ENCODE measurements at regions not wholly inside any gene's neighbourhood (a gene's known extent, or its start where the extent isn't known, plus 50 kb on each side); places are given as distances from the start of the nearest gene placed in this dataset.

DNA sequence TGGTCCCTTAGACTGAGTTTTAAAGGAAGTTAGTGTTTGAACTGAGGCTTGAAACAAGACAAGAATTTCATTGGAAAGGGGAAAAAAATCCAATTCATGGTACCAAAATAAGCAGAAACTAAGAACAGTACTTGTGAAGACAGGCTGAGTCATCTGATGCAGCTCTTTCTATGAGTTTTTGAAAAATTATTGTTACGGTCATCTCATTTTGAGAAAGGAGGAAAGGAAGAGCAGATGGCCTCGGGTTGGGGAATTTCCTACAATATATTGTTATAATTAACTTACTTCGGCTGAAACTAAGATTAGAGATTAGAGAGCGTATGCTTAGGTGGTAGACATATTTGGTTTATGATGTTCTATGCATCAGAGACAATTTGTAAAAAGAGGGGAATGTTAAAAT lies 2164.8 kb upstream of the AGA start:
- H3K4me3 ChIP-seq (ENCODE audit: insufficient read depth, low read length) = no peak overlapping the region
- no peaks in the 10 kb centered on the region for H4K20me1 ChIP-seq (ENCODE audit: insufficient read depth, low read length)
- H2AFZ ChIP-seq (ENCODE audit: low read length) = no peak overlapping the region
- H3K27ac ChIP-seq (ENCODE audit: low read depth, low read length) = no peak overlapping the region
- DNase-seq (ENCODE audit: insufficient read length, low spot score, missing footprints) = no peak
- peaks cover 1% of the 10 kb centered on the region for H3K9me3 ChIP-seq (ENCODE audit: low read depth, low read length)
- no peak overlapping the region for H3K4me2 ChIP-seq (ENCODE audit: insufficient read depth, low read length)
- no peaks in the 10 kb centered on the region for H3K4me1 ChIP-seq (ENCODE audit: insufficient read depth, low read length)
- H3K36me3 ChIP-seq (ENCODE audit: insufficient read depth, low read length) = no peaks in the 10 kb centered on the region
- H3K79me2 ChIP-seq (ENCODE audit: insufficient read depth, low read length) = no peaks in the 10 kb centered on the region
- TF ChIP-seq, protein P1, sequence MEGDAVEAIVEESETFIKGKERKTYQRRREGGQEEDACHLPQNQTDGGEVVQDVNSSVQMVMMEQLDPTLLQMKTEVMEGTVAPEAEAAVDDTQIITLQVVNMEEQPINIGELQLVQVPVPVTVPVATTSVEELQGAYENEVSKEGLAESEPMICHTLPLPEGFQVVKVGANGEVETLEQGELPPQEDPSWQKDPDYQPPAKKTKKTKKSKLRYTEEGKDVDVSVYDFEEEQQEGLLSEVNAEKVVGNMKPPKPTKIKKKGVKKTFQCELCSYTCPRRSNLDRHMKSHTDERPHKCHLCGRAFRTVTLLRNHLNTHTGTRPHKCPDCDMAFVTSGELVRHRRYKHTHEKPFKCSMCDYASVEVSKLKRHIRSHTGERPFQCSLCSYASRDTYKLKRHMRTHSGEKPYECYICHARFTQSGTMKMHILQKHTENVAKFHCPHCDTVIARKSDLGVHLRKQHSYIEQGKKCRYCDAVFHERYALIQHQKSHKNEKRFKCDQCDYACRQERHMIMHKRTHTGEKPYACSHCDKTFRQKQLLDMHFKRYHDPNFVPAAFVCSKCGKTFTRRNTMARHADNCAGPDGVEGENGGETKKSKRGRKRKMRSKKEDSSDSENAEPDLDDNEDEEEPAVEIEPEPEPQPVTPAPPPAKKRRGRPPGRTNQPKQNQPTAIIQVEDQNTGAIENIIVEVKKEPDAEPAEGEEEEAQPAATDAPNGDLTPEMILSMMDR (IDR thresholded peaks at IDR 0.05; ENCODE audit: extremely low read depth, low read depth, low read length) = no peak
- H3K27me3 ChIP-seq (ENCODE audit: insufficient read depth, low read length) = no peaks in the 10 kb centered on the region

DNA sequence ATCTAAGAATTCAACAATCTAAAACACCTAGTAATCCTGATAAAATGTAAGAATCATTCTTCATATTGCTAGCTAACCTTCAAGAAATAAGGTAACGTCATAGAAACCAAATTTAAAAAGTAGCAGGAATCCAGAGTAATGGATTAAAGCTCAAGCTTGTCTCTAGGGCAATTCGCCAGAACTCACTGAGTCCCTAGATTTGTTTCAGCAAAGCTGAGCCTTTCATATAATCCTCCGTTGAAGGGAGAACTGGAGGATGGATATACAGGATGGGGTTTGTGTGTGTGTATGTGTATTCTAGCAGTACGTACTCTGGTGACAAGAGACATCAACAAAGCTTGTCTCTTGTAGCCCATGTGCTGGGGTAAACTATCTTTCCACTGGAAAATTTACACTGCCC lies 2173.5 kb upstream of the AGA start:
- TF ChIP-seq, protein P1 (IDR thresholded peaks at IDR 0.05; ENCODE audit: extremely low read depth, low read depth, low read length) = no peak
- H3K4me2 ChIP-seq (ENCODE audit: insufficient read depth, low read length) = no peak overlapping the region
- H4K20me1 ChIP-seq (ENCODE audit: insufficient read depth, low read length) = no peaks in the 10 kb centered on the region
- H3K79me2 ChIP-seq (ENCODE audit: insufficient read depth, low read length) = no peaks in the 10 kb centered on the region
- no peak overlapping the region for H3K4me3 ChIP-seq (ENCODE audit: insufficient read depth, low read length)
- DNase-seq (ENCODE audit: insufficient read length, low spot score, missing footprints) = no peak
- H3K27ac ChIP-seq (ENCODE audit: low read depth, low read length) = no peak overlapping the region
- H3K36me3 ChIP-seq (ENCODE audit: insufficient read depth, low read length) = no peaks in the 10 kb centered on the region
- H3K4me1 ChIP-seq (ENCODE audit: insufficient read depth, low read length) = no peaks in the 10 kb centered on the region
- H3K27me3 ChIP-seq (ENCODE audit: insufficient read depth, low read length) = no peaks in the 10 kb centered on the region
- no peaks in the 10 kb centered on the region for H3K9me3 ChIP-seq (ENCODE audit: low read depth, low read length)
- H2AFZ ChIP-seq (ENCODE audit: low read length) = no peak overlapping the region

DNA sequence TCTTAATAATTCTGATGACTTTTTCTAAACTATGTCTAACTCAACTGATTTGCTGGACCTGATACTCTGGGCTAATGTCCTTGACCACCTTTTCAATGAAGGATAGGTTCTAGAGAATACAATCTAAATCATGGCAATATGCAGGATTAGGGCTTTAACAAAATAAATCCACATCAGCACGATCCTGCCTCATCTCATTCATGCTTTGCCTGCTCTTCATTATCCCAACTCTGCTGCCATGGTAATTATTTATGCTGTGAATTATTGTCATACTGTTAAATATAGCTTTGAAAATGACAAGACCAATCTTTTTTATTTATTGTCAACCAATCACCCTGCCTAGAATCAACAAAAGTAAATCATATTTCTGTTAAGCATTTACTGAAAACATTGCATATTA lies 2176.7 kb upstream of the AGA start:
- Histone ChIP-seq H3K36me3 (ENCODE audit: insufficient read depth, low read length) (no peaks in the 10 kb centered on the region), H3K27ac (ENCODE audit: low read depth, low read length) (no peak overlapping the region)
- TF ChIP-seq, protein P1 (IDR thresholded peaks at IDR 0.05; ENCODE audit: extremely low read depth, low read depth, low read length) = no peak

DNA sequence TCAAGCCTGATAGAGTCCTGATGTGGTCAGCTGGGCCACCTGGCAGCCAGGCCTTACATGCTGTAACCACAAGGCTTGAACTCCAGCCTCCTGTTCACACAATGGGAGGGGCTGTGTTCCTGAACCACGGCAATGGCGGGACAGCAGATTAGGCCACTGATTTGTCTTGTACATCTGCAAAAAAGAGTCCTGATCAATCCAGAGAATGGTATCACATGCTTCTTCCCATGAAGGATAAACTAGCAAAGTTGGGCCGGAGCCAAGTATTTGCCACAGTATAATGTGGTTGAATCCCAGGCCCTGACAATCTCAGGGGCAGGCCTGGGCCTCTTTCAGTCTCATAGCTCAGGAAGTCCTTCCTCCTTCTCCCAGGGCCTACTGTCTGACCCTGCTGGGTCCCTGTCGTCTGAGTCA lies 2182.5 kb upstream of the AGA start:
- no peaks in the 10 kb centered on the region for H3K79me2 ChIP-seq (ENCODE audit: insufficient read depth, low read length)
- TF ChIP-seq, protein P1 (IDR thresholded peaks at IDR 0.05; ENCODE audit: extremely low read depth, low read depth, low read length) = no peak
- no peak for DNase-seq (ENCODE audit: insufficient read length, low spot score, missing footprints)
- H3K27me3 ChIP-seq (ENCODE audit: insufficient read depth, low read length) = no peaks in the 10 kb centered on the region
- H3K4me1 ChIP-seq (ENCODE audit: insufficient read depth, low read length) = no peaks in the 10 kb centered on the region
- no peak overlapping the region for H2AFZ ChIP-seq (ENCODE audit: low read length)
- H3K36me3 ChIP-seq (ENCODE audit: insufficient read depth, low read length) = no peaks in the 10 kb centered on the region
- H3K4me2 ChIP-seq (ENCODE audit: insufficient read depth, low read length) = no peak overlapping the region
- H3K4me3 ChIP-seq (ENCODE audit: insufficient read depth, low read length) = no peak overlapping the region
- H3K27ac ChIP-seq (ENCODE audit: low read depth, low read length) = no peak overlapping the region
- no peaks in the 10 kb centered on the region for H3K9me3 ChIP-seq (ENCODE audit: low read depth, low read length)
- no peaks in the 10 kb centered on the region for H4K20me1 ChIP-seq (ENCODE audit: insufficient read depth, low read length)

More for the DNA sequence above, 2176.7 kb upstream of the AGA start:
- no peak for DNase-seq (ENCODE audit: insufficient read length, low spot score, missing footprints)
- no peaks in the 10 kb centered on the region for H3K79me2 ChIP-seq (ENCODE audit: insufficient read depth, low read length)
- no peak overlapping the region for H2AFZ ChIP-seq (ENCODE audit: low read length)
- H3K4me3 ChIP-seq (ENCODE audit: insufficient read depth, low read length) = no peak overlapping the region
- no peaks in the 10 kb centered on the region for H3K9me3 ChIP-seq (ENCODE audit: low read depth, low read length)
- no peak overlapping the region for H3K4me2 ChIP-seq (ENCODE audit: insufficient read depth, low read length)
- no peaks in the 10 kb centered on the region for H3K4me1 ChIP-seq (ENCODE audit: insufficient read depth, low read length)
- H3K27me3 ChIP-seq (ENCODE audit: insufficient read depth, low read length) = no peaks in the 10 kb centered on the region
- H4K20me1 ChIP-seq (ENCODE audit: insufficient read depth, low read length) = no peaks in the 10 kb centered on the region
